ENCODE measurements at regions not wholly inside any gene's neighbourhood (a gene's known extent, or its start where the extent isn't known, plus 50 kb on each side); places are given as distances from the start of the nearest gene placed in this dataset.
"Not testable (repeated sequence)": the region's sequence is repeated elsewhere in the genome, so short reads cannot be mapped to it uniquely, and the experiment has no call there.

DNA sequence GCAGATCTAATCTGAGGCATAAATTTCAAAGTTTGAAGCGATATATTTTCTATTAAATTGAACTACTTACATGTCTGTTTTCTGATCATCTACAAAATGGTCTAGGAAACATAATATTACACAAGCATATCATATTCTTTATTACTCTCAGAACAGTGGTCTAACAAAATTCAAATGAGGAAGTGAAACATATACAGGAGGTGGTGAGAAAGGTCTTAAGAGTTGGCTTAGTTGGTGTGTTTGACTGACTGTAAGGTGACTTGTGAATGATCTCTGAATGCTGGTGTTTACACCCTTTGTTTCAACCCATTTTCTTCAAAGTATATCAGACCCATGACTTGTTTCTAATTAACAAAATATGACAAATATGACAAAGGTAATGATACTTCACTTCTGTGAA lies 1156.8 kb downstream of the SLC16A7 start:
- no peak overlapping the region for H3K27ac Mint-ChIP-seq
- H3K36me3 Mint-ChIP-seq = no peaks in the 10 kb centered on the region

DNA sequence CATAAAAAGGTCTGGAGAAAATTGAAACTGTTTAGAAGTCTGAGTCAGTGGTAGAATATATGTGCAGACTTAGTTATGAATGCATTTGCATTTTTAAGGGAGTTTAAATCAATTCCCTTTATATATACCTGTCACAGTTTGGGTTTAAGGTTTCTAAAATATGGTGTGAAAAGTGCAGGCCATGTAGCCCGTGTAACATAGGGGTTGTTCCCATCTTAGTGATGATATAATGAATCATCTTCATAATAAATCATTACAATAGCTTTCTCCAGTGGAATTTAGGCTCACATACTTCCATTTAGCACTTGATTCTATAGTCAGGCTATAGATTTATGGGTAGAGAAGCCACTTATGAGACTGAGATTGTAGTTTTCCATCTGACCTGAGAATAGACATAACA lies 1162.4 kb downstream of the SLC16A7 start:
- POLR2A ChIA-PET = no interaction called here
- Mint-ChIP-seq H3K27ac (no peak overlapping the region), H3K9me3 (peaks cover 3 to 24% (median 7%) of the 10 kb centered on the region in 5 donors), H3K4me1 (no peaks in the 10 kb centered on the region), H3K4me3 (no peak overlapping the region), H3K27me3 (no peaks in the 10 kb centered on the region), H3K36me3 (no peaks in the 10 kb centered on the region)
- CTCF ChIA-PET = no interaction called here
- no peaks in the 10 kb centered on the region for H3K36me3 ChIP-seq (ENCODE audit: insufficient read depth, low read length)
- H3K9me3 ChIP-seq (ENCODE audit: low read length) = no peaks in the 10 kb centered on the region
- H3K4me1 ChIP-seq (ENCODE audit: insufficient read depth, low read length) = no peaks in the 10 kb centered on the region
- DNase-seq = no peak
- no peak overlapping the region for H3K4me3 ChIP-seq (ENCODE audit: low read length)
- H3K27me3 ChIP-seq (ENCODE audit: insufficient read depth, low read length, poor library complexity, severe bottlenecking) = no peaks in the 10 kb centered on the region
- H3K27ac ChIP-seq (ENCODE audit: low read depth, low read length) = no peak overlapping the region

More for the DNA sequence above, 1156.8 kb downstream of the SLC16A7 start:
- H3K4me3 ChIP-seq (ENCODE audit: low read length) = no peak overlapping the region
- no peaks in the 10 kb centered on the region for H3K27me3 ChIP-seq (ENCODE audit: insufficient read depth, low read length, poor library complexity, severe bottlenecking)
- no peaks in the 10 kb centered on the region for H3K36me3 ChIP-seq (ENCODE audit: insufficient read depth, low read length)
- H3K4me1 ChIP-seq (ENCODE audit: insufficient read depth, low read length) = no peaks in the 10 kb centered on the region
- no peaks in the 10 kb centered on the region for H3K27me3 Mint-ChIP-seq
- ChIA-PET POLR2A (no interaction called here), CTCF (no interaction called here)
- H3K4me3 Mint-ChIP-seq = no peak overlapping the region
- no peaks in the 10 kb centered on the region for H3K4me1 Mint-ChIP-seq
- DNase-seq = no peak
- H3K27ac ChIP-seq (ENCODE audit: low read depth, low read length) = no peak overlapping the region
- H3K9me3 ChIP-seq (ENCODE audit: low read length) = no peaks in the 10 kb centered on the region
- peaks cover 12 to 47% (median 15%) of the 10 kb centered on the region in 5 donors for H3K9me3 Mint-ChIP-seq

- Mint-ChIP-seq H3K4me3 (no peak overlapping the region), H3K4me1 (peaks cover 0 to 1% (median 0%) of the 10 kb centered on the region in 3 donors), H3K27ac (peak overlapping the region in 1 of 8 donors; percentile 21), H3K9me3 (peaks cover 3 to 15% (median 8%) of the 10 kb centered on the region in 5 donors), H3K36me3 (no peaks in the 10 kb centered on the region), H3K27me3 (no peaks in the 10 kb centered on the region)
- H3K36me3 ChIP-seq (ENCODE audit: insufficient read depth, low read length) = no peaks in the 10 kb centered on the region
- POLR2A ChIA-PET = no interaction called here
- H3K27me3 ChIP-seq (ENCODE audit: insufficient read depth, low read length, poor library complexity, severe bottlenecking) = no peaks in the 10 kb centered on the region
- DNase-seq = no peak
- CTCF ChIA-PET = no interaction called here
- H3K27ac ChIP-seq (ENCODE audit: low read depth, low read length) = no peak overlapping the region
- H3K4me1 ChIP-seq (ENCODE audit: insufficient read depth, low read length) = no peaks in the 10 kb centered on the region
- no peaks in the 10 kb centered on the region for H3K9me3 ChIP-seq (ENCODE audit: low read length)
- H3K4me3 ChIP-seq (ENCODE audit: low read length) = no peak overlapping the region
Observed at GRCh38 chr12:60760965-60761364, 1165.1 kb downstream of the SLC16A7 start.

GRCh38 chr12:60801166-60801565 lies 1205.3 kb downstream of the SLC16A7 start:
- H3K36me3 ChIP-seq (ENCODE audit: insufficient read depth, low read length); H3K4me3 ChIP-seq (ENCODE audit: low read length); H3K27ac Mint-ChIP-seq; H3K4me1 Mint-ChIP-seq; POLR2A ChIA-PET; H3K27ac ChIP-seq (ENCODE audit: low read depth, low read length); DNase-seq; H3K4me3 Mint-ChIP-seq; H3K27me3 ChIP-seq (ENCODE audit: insufficient read depth, low read length, poor library complexity, severe bottlenecking); CTCF ChIA-PET; H3K4me1 ChIP-seq (ENCODE audit: insufficient read depth, low read length); H3K36me3 Mint-ChIP-seq; H3K9me3 ChIP-seq (ENCODE audit: low read length); H3K27me3 Mint-ChIP-seq: not testable (repeated sequence)
- H3K9me3 Mint-ChIP-seq = peaks cover 5 to 22% (median 7%) of the 10 kb centered on the region in 5 donors

DNA sequence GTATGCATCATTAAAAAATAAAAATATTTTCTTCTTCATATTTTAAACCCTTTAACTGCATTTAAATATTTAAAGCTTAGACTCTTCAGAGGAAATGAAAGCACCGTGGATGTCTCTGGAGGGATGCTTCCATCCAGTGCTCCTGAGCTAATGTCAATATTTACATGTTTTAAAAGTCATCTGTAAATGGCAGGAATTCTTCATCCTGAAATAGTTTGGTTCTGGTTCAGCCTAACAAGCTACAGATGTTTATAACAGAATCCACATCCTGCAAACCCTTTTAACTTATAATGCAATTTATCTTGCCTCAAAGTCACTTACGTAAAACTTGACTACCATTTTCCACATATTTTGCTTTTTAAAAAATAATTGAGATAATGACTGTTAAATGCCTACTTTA lies 1207.3 kb downstream of the SLC16A7 start:
- ChIA-PET POLR2A (no interaction called here), CTCF (no interaction called here)
- no peaks in the 10 kb centered on the region for H3K27me3 Mint-ChIP-seq

DNA sequence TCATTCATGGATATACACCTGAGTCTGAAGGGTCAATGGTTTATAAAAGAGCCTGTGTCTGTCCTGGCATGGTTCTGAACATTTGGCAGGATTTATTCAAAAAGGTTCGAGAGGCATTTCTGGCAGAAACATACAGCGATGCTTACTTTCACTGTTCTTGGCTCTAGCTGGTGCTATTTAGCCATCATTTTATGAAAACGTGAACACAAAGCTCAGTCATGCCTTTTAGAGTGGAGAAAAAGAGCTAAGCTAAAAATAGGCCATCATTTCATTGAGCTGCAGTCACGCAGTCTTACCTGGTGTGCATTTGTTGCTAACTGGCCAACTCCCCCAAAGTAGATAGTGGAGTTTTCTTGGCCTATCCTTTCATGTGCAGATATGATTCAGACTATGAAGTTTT lies 1209.5 kb downstream of the SLC16A7 start:
- ChIA-PET CTCF (no interaction called here), POLR2A (no interaction called here)
- Mint-ChIP-seq H3K9me3 (peaks cover 2 to 19% (median 4%) of the 10 kb centered on the region in 5 donors), H3K4me3 (no peak overlapping the region), H3K27me3 (no peaks in the 10 kb centered on the region), H3K4me1 (no peaks in the 10 kb centered on the region), H3K36me3 (no peaks in the 10 kb centered on the region), H3K27ac (no peak overlapping the region)
- Histone ChIP-seq H3K27ac (ENCODE audit: low read depth, low read length) (no peak overlapping the region), H3K36me3 (ENCODE audit: insufficient read depth, low read length) (no peaks in the 10 kb centered on the region), H3K27me3 (ENCODE audit: insufficient read depth, low read length, poor library complexity, severe bottlenecking) (no peaks in the 10 kb centered on the region), H3K4me3 (ENCODE audit: low read length) (no peak overlapping the region), H3K9me3 (ENCODE audit: low read length) (no peaks in the 10 kb centered on the region), H3K4me1 (ENCODE audit: insufficient read depth, low read length) (no peaks in the 10 kb centered on the region)
- no peak for DNase-seq

More for the DNA sequence above, 1207.3 kb downstream of the SLC16A7 start:
- H3K9me3 Mint-ChIP-seq = peaks cover 2 to 19% (median 6%) of the 10 kb centered on the region in 5 donors
- no peak overlapping the region for H3K4me3 Mint-ChIP-seq
- no peaks in the 10 kb centered on the region for H3K27me3 ChIP-seq (ENCODE audit: insufficient read depth, low read length, poor library complexity, severe bottlenecking)
- no peak overlapping the region for H3K27ac Mint-ChIP-seq
- no peaks in the 10 kb centered on the region for H3K9me3 ChIP-seq (ENCODE audit: low read length)
- H3K27ac ChIP-seq (ENCODE audit: low read depth, low read length) = no peak overlapping the region
- no peaks in the 10 kb centered on the region for H3K36me3 Mint-ChIP-seq
- no peaks in the 10 kb centered on the region for H3K36me3 ChIP-seq (ENCODE audit: insufficient read depth, low read length)
- H3K4me3 ChIP-seq (ENCODE audit: low read length) = no peak overlapping the region
- H3K4me1 Mint-ChIP-seq = no peaks in the 10 kb centered on the region
- no peaks in the 10 kb centered on the region for H3K4me1 ChIP-seq (ENCODE audit: insufficient read depth, low read length)
- no peak for DNase-seq

GRCh38 chr12:60819794-60820193 lies 1224.0 kb downstream of the SLC16A7 start:
- Mint-ChIP-seq H3K4me3 (no peak overlapping the region), H3K27me3 (no peaks in the 10 kb centered on the region), H3K36me3 (no peaks in the 10 kb centered on the region), H3K9me3 (peaks cover 2 to 18% (median 6%) of the 10 kb centered on the region in 5 donors), H3K27ac (no peak overlapping the region), H3K4me1 (no peaks in the 10 kb centered on the region)
- ChIA-PET CTCF (no interaction called here), POLR2A (no interaction called here)
- Histone ChIP-seq H3K36me3 (ENCODE audit: insufficient read depth, low read length) (no peaks in the 10 kb centered on the region), H3K27me3 (ENCODE audit: insufficient read depth, low read length, poor library complexity, severe bottlenecking) (no peaks in the 10 kb centered on the region), H3K4me3 (ENCODE audit: low read length) (no peak overlapping the region), H3K27ac (ENCODE audit: low read depth, low read length) (no peak overlapping the region), H3K9me3 (ENCODE audit: low read length) (no peaks in the 10 kb centered on the region), H3K4me1 (ENCODE audit: insufficient read depth, low read length) (no peaks in the 10 kb centered on the region)
- DNase-seq = no peak

GRCh38 chr12:60822580-60822979 lies 1226.8 kb downstream of the SLC16A7 start:
- Histone ChIP-seq H3K4me3 (ENCODE audit: low read length) (no peak overlapping the region), H3K27me3 (ENCODE audit: insufficient read depth, low read length, poor library complexity, severe bottlenecking) (no peaks in the 10 kb centered on the region), H3K36me3 (ENCODE audit: insufficient read depth, low read length) (no peaks in the 10 kb centered on the region), H3K27ac (ENCODE audit: low read depth, low read length) (no peak overlapping the region), H3K4me1 (ENCODE audit: insufficient read depth, low read length) (no peaks in the 10 kb centered on the region), H3K9me3 (ENCODE audit: low read length) (no peaks in the 10 kb centered on the region)
- ChIA-PET CTCF (no interaction called here), POLR2A (no interaction called here)
- no peak overlapping the region for H3K4me3 Mint-ChIP-seq
- no peak overlapping the region for H3K27ac Mint-ChIP-seq
- no peak for DNase-seq
- H3K27me3 Mint-ChIP-seq = no peaks in the 10 kb centered on the region
- H3K4me1 Mint-ChIP-seq = no peaks in the 10 kb centered on the region
- H3K36me3 Mint-ChIP-seq = no peaks in the 10 kb centered on the region
- peaks cover 0 to 15% (median 0%) of the 10 kb centered on the region in 5 donors for H3K9me3 Mint-ChIP-seq

GRCh38 chr12:60830381-60830780 lies 1234.6 kb downstream of the SLC16A7 start:
- Mint-ChIP-seq H3K4me3 (no peak overlapping the region), H3K36me3 (no peaks in the 10 kb centered on the region), H3K27ac (no peak overlapping the region), H3K27me3 (no peaks in the 10 kb centered on the region), H3K4me1 (no peaks in the 10 kb centered on the region), H3K9me3 (peaks cover 6 to 45% (median 9%) of the 10 kb centered on the region in 5 donors)
- Histone ChIP-seq H3K36me3 (ENCODE audit: insufficient read depth, low read length) (no peaks in the 10 kb centered on the region), H3K4me3 (ENCODE audit: low read length) (no peak overlapping the region), H3K4me1 (ENCODE audit: insufficient read depth, low read length) (no peaks in the 10 kb centered on the region), H3K9me3 (ENCODE audit: low read length) (no peaks in the 10 kb centered on the region), H3K27me3 (ENCODE audit: insufficient read depth, low read length, poor library complexity, severe bottlenecking) (no peaks in the 10 kb centered on the region), H3K27ac (ENCODE audit: low read depth, low read length) (no peak overlapping the region)
- ChIA-PET POLR2A (no interaction called here), CTCF (no interaction called here)
- no peak for DNase-seq

Data from CD8-positive, alpha-beta memory T cell (primary cell).